GM19452 (cell line): ENCODE measurements at regions not wholly inside any gene's neighbourhood (a gene's known extent, or its start where the extent isn't known, plus 50 kb on each side); places are given as distances from the start of the nearest gene placed in this dataset.
"Not testable (repeated sequence)": the region's sequence is repeated elsewhere in the genome, so short reads cannot be mapped to it uniquely, and the experiment has no call there.

Experiments
- ATAC-seq: cut with Tn5 transposase; IDR thresholded peaks from one replicate; pipeline ENCODE4 v1.9.1; 2021; ENCODE audit not compliant: unreplicated experiment

DNA sequence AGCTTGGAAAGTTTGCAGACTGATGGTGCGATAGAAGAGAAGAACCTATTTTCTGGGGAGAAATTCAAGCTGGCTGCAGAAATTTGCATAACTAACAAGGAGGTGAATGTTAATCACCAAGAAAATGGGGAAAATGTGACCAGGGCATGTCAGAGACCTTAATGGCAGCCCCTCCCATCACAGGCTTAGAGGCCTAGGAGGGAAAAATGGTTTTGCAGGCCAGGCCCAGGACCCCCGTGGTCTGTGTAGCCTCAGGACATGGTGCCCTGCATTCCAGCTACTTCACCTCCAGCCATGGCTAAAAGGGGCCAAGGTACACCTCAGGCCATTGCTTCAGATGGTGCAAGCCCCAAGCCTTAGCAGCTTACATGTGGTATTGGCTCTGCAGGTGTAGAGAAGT lies 207.1 kb upstream of the CXorf66 start:
- no peak for ATAC-seq

DNA sequence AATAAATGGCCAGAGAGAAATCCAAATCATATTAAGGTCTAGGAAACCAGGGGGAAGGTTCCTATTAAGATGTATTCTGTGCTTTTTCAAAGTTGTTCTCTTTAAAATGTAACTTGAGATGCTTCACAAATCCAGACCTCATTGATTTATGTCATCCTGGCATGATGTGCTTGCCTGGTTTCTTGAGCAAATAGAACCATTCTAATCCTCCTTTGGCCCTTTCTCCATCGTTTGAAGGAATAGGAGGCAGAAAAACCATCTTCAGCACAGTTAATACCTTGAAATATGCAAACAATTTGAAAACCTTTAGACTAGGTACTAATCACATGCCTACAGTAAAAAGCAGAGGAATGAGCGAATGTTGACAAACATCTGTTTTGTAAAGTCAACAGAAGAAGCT lies 202.2 kb upstream of the CXorf66 start:
- no peak for ATAC-seq

DNA sequence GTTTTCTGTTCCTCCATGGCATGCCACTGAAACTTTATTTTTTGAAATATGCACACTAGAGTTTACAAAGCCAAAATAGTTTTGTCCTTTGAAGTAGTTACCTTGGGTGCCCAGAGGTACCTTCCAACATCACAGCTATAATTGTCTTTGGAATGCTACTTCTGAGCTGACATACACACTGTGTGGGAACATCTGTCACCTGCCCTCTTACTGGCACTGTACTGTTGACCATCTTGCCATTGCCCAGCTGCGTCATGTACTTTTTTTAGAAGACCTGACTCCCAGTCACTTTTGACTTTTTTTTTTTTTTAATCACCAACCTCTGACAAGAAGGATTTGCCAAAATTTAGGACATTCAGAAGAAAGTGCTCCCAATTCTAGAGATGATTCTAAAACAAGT lies 200.5 kb upstream of the CXorf66 start:
- no peak for ATAC-seq

DNA sequence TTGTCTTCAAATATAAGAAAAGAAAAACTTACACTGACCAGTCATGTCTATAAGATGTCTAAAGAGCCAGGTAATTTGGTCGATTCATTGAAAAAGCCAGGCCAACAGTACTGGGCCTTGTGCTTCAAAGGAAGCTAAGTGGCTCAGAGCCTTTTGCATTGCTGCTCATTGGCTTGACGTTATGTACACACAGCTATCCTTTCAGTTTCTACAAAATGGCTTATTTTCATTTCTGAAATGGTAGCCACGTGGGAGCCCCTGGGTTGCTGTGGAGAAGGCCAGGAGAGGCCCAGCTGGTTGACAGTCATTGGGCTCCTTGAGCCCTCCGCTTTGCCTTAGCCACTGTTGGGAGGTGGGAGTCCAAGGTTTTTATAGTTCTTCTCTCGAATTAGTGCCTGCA lies 199.1 kb upstream of the CXorf66 start:
- no peak for ATAC-seq

DNA sequence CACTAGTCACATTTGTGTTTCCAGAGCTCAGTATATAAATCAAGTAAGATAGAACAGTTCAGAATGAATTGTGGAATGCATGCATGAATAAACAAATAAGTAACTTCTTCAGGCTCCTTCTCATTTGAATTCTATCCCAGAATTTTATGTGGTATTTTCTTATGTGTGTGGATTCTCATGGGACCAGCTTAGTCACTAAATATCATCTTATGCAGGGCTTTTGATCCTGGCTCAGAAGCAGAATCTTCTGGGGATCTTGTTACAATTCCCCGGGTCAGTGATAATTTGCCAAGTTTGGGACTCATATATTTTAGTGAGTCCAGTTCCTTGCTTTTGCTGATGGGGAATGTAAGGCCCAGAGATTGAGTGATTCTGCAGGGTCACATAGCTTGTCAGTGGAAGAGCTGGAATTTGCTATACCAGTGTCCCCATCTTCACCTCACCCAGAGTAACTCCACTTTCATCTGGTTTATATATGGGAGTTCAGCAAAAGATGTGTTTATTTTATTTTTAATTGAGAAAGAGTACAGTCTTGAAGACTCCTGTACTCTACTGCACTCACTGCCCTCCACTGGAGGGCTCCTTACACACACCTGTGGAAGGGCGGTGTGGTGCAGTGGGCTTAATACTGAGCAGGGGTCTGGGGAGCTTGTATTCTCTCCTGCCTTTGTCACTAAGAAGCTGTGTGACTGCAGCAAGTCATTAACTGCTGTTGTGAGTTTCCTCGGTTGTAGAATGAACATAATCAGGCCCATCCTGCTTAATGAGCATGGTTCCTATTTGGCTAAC lies 198.2 kb upstream of the CXorf66 start:
- no peak for ATAC-seq

DNA sequence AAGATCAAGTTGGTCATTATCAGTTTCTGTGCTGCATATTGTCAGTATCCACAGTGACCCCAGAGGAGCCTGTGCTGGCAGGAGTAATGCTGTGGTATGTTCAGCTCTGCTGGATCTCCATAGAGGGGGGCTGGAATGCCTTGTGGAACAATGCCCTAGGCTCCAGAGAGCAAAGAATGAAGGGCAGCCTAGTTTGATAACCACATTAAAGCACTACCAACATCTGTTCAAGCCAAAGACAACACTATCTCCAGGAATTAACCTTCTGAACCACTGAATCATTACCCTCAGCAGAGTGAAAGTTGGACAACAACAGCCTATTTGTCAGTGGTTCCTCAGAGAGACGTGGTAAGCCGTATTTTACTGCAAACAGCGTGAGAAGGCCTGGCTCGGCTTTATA lies 192.3 kb upstream of the CXorf66 start:
- no peak for ATAC-seq

DNA sequence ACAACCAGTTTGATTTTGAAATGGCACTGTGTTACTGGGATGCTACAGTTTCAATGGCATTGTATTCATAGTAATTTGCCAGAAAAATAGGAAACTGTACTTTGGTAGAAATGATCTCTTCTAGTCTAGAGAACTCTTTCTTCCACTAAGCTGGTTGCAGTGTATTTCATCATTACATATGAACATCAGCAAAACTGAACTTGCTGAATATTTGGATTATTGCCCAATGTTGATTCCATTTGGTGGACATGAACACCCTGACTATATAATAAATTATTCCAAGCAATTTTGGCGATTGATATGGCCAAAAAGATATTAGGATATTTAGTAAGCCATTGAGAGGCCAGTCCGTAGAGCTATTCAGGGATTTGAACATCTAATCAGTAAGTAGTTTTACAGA lies 191.8 kb upstream of the CXorf66 start:
- no peak for ATAC-seq

DNA sequence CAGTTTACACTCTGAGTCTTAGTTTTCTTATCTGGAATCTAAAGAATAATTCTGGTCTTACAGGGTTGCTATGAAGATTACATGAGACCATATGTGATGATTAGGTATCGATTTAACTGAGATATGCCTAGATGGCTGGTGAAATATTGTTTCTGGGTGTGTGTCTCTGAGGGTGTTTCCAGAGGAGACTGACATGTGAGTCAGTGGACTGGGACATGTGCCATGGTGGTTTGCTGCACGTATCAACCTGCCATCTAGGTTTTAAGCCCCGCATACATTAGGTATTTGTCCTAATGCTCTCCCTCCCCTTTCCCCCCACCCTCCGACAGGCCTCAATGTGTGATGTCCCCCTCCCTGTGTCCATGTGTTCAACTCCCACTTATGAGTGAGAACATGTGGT lies 186.0 kb upstream of the CXorf66 start:
- ATAC-seq: no peak

DNA sequence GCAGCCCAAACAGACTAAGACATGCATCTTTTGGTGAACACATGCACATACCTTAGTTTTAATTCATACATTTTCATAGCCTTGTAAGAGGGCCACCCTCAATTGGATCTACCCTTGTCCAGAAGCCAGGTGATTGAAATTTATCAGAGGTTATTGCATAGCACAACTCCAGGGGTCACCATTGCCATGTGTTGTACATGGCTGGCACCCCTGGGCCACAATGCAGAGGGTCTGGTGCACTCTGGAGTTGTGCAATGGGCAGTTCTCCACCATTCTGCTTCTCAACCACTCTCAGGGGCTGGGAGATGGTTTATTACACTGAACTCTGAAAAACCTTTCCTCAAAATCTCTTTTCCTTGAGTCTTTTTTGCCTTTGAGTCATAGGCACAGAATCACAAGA lies 184.4 kb upstream of the CXorf66 start:
- no peak for ATAC-seq

DNA sequence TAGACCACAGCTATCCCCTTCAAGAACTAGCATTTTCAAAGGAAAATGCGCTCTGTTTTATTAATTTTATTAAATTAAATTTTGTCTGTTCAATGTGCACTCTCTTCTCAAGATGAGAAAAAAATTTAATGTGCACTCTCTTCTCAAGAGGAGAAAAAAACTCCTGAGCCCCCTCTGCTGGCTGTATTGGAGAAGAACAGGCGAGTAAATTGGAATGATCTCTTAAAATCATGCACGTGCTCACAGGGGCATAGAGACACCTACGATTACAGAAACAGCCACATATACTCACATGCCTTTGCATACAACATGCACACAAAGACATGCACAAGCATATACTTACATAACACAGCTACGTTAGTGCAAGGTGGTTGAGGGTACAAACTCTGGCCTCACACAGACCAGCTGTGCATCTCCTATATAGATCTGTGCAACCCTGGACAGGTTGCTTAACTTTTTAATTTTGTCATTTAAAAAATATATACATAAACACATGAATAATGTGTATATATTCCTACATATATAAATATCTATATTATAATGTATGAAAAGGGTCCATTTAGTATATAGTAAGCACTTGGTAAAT lies 176.2 kb upstream of the CXorf66 start:
- peak; percentile 64 for ATAC-seq

DNA sequence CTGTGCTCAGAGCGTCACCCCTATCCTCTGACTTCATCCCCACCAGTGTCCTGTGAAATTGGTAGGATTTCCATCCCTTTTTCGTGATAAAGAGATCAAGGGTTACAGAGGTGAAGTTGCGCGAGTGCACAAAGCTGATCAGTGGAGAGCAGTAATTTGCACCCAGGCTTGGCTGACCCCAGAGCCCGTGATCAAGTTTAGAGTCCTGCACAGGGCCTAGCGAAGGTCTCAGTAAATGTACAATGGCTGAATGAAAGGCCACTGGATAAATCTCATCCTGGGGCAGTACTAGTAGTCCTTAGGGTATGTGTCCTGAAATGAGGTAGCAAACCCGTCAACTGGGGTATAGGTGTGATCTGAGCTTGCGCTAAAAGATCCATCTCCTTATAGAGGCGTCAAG lies 173.2 kb upstream of the CXorf66 start:
- ATAC-seq: not testable (repeated sequence)

DNA sequence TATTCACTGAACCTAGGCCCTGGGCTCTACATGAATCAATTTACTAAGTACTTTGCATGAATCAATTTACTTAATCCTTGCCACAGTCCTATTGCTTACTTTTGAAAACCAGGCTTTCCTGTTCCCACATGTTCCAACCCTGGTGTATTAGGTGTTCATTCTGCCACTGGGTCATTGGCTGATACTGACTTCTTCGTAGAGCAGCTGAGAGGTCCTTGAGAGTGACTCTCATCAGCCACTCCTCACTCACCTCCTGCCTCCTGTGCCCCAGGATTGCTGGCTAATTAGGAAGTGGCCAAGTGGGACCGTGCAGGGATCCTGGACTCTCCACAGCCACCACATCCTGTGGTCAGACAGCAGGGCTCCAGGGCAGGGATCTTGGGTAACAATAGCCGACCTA lies 172.7 kb upstream of the CXorf66 start:
- not testable (repeated sequence) for ATAC-seq

DNA sequence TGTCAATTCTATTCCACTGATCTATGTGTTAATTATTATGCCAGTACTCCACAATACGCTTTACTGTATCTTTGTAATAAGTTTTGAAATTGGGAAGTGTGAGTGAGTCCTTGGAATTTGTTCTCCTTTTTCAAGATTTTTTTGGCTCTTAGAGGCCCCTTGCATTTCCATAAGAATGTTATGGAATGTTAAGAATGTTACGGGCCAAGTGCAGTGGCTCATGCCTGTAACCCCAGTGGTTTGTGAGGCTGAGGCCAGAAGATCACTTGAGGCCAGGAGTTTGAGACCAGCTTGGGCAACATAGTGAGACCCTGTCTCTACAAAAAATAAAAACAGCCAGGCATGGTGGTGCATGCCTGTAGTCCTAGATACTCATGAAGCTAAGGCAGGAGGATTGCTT lies 167.6 kb upstream of the CXorf66 start:
- no peak for ATAC-seq

DNA sequence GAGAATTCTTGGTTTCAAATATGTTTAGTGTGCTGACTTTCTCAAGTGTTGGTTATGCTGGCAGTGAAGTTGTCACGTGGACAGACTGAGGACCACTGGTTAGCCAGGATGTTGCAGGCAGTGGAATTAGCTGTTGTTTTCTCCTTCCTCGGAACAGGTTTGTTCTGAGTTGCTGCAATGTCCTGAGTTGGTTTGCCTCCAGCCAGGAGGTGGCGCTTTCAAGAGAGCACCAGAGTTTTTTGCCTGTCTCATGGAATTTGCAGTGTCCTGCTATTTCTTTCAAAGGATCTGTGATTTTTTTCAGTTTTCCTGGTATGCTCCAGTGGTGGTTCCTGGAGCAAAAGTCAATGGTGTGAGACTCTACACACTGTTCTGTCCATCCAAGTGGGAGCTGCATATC lies 158.1 kb upstream of the CXorf66 start:
- no peak for ATAC-seq

DNA sequence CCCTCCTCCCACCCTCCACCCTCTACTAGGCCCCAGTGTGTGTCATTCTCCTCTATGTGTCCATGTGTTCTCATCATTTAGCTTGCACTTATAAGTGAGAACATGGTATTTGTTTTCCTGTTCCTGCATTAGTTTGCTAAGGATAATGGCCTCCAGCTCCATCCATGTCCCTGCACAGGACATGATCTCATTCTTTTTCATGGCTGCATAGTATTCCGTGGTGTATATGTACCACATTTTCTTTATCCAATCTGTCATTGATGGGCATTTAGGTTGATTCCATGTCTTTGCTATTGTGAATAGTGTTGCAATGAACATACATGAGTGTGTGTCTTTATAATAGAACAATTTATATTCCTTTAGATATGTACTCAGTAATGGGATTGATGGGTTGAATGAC lies 148.7 kb upstream of the CXorf66 start:
- ATAC-seq: not testable (repeated sequence)

DNA sequence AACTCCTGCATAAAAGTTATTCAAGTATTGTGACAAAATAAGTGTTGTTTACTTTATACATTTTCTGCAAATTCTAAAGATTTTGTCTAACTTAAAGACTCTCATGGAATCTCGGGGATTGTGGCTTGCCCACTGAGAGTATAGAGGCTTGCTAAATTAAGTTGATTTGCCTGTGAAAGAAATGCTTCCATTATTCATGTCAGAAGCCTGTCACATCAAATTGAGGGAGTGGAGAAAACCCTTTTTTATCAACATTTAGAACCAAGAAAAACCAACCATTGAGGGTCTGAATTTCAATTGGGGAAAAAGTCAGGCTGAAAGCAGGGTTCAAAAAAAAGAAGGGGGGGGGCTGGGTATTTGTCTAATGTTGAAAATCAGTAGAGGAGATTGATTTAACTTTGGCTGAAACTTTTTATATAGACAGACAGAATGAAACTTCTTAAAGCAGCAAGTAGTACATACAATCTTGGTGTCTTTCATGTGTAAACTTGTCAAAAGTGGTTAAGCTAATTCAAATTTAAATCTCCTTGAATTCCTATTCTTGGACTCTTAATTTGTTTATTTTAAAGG lies 144.8 kb upstream of the CXorf66 start:
- ATAC-seq: no peak

DNA sequence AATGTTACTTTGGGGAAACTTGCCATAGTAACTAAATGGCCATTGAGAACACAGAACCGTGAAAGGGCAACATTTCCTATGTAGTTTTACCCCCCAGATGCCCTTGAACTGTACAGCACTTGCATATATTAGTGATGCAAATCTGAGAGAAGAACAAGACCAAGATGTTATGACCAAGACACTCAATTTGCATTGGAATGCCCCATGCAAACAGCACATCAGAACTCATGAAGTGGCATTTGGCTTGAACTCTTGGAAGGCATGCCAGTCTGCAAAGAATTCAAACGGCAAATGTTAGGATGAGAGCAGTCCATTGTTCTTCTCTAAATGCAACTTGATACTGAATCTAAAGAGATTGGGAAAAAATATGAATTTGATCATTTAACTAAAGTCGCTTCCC lies 139.4 kb upstream of the CXorf66 start:
- ATAC-seq: no peak

DNA sequence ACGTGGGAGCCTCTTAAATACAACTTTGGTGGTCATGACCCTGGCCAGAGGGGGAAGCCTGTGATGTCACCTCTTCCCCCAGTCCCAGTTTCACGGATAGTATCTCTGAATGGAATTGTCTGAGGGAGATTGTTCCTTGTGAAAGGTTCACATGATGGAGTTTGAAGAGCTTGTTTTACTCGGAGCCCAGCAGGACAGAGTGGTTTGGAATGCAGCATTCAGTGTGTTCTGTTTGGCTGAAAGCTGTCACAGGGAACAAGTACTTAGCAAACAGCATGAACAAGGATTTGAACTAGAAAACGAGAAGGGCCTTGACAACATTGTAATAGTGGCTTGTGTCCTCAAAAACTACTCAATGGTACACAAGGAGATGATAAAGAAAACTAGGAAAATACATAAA lies 133.9 kb upstream of the CXorf66 start:
- no peak for ATAC-seq

DNA sequence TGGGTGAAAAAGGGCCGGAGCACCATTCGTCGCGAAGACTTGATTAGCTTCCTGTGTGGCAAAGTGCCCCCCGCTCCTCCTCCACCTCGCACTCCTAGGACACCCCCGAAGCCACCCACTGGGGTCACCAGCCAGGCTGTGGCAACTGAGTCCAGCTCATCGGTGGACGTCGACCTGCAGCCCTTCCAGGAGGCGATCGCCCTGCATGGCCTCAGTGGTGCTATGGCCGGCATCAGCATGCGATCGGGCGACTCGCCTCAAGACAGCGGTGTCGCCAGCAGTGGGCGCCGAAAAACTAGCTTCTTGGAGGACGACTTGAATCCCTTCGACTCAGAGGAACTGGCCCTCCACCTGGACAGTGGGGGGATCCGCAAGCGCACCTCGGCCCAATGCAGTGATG lies 126.8 kb upstream of the CXorf66 start:
- ATAC-seq: no peak

DNA sequence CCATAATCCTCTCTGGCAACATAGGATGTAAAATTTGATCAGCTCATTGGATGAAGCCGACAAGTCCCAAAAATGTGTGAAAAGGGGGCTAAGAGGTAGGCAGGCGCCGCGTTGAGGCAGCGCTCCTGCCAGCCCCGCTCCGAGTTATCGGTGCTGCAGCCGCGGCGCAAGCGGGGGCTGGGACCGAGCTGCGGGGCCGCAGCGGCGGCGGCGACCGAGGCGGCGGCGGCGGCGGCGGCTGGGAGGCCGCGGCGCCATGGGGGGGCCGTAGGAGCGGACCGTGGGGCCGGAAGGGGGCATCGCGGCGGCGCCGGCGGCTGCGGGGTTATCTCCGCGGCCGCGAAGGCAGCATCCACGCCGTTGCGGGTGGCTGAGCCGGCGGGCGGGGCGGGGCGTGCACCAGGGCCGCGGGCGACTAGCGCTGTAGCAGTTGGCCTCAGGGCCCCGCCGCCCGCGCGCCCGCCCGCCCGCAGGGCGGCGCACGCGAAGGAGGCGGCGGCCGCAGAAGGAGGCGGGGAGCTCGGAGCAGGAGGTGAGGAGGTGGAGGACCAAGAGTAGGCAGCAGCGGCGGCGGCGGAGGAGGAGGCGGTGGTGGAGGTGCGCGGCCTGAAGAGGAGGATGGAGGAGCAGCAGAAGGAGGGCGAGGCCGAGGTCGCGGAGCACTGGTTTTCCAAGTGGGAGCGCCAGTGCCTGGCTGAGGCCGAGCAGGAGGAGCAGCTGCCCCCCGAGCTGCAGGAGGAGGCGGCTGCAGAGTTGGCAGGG lies 126.0 kb upstream of the CXorf66 start:
- ATAC-seq: peak; percentile 65

DNA sequence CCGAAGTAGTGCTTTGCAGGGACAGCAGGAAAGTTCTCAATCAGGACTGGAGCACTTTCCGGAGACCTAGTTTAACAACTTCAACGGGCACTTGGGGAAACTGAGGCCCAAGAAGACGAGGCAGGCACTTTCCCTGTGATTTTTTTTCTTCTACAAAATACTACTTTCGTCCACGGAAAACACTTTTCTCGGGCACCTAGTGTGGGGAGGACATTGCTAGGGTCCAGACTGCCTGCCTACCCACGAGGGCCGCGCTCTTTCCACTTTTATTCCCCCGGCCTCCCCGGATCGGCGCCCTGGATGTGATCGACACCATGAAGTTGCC lies 125.4 kb upstream of the CXorf66 start:
- ATAC-seq: peak; percentile 21

DNA sequence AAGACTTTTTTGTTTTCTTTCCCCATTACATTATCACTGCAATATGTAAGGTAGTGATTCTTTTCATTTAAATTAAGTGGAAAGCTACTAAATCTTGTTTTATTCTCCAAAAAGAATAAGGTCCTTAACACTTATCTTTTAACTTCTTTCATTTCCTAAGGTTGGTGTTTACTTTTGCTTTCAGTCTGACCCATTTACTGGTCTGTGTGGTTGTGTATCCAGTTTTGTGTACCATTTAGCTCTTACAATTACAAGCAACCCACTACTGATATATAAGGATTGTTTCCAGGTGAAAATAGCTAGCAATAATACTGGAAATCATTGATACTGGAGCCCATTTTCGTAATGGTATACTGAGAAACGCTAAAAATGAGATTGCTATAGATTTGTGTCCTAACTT lies 123.1 kb upstream of the CXorf66 start:
- ATAC-seq: no peak
